GM23248 (cell line): ENCODE measurements at regions not wholly inside any gene's neighbourhood (a gene's known extent, or its start where the extent isn't known, plus 50 kb on each side); places are given as distances from the start of the nearest gene placed in this dataset.

ENCODE experiments used
- EZH2 ChIP-seq: fragments of 200-600 bp; sonication (generic); IDR thresholded peaks from 2 replicates; pipeline ENCODE4 v1.6.1; 2018; ENCODE audit warnings: antibody characterized with exemption, mild to moderate bottlenecking; ENCODE audit not compliant: insufficient read depth, poor library complexity, severe bottlenecking
- EZH2phosphoT487 ChIP-seq: fragments of 200-600 bp; sonication (generic); IDR thresholded peaks from 2 replicates; pipeline ENCODE4 v1.6.1; 2018; ENCODE audit warnings: antibody characterized with exemption, moderate library complexity, mild to moderate bottlenecking, low read depth; ENCODE audit not compliant: insufficient read depth

- TF ChIP-seq EZH2phosphoT487 (no peak), EZH2 (no peak)
These were observed 371.6 kb upstream of the EMCN start for GRCh38 chr4:100889401-100889800.
